Thymus (tissue), 11 donors: ENCODE measurements at regions not wholly inside any gene's neighbourhood (a gene's known extent, or its start where the extent isn't known, plus 50 kb on each side); places are given as distances from the start of the nearest gene placed in this dataset.

Experiments used
- DNase-seq, 9 donors: peaks; one replicate each; pipeline ENCODE4 v3.0.0-alpha.2; 2013; ENCODE audit warnings: low spot score in 9 of 9, low read depth in 6 of 9, missing footprints in 1 of 9
- H3K27ac ChIP-seq, 2 donors: one replicate each; pipeline ENCODE4 v1.5.1; 2013; ENCODE audit warnings: control low read depth in 1 of 2, low read depth in 1 of 2, low read length in 1 of 2, mild to moderate bottlenecking in 1 of 2, moderate library complexity in 1 of 2
- H3K27me3 ChIP-seq, 2 donors: one replicate each; pipeline ENCODE4 v1.5.1; 2013; ENCODE audit warnings: low read length in 1 of 2; ENCODE audit not compliant: control insufficient read depth in 2 of 2, insufficient read depth in 1 of 2
- H3K36me3 ChIP-seq, 2 donors: one replicate each; pipeline ENCODE4 v1.5.1; 2013; ENCODE audit warnings: low read length in 1 of 2, mild to moderate bottlenecking in 1 of 2, moderate library complexity in 1 of 2; ENCODE audit not compliant: control insufficient read depth in 2 of 2, insufficient read depth in 2 of 2
- H3K4me1 ChIP-seq, 2 donors: one replicate each; pipeline ENCODE4 v1.5.1; 2013; ENCODE audit warnings: low read length in 2 of 2; ENCODE audit not compliant: control insufficient read depth in 2 of 2, insufficient read depth in 2 of 2
- H3K4me3 ChIP-seq, 2 donors: one replicate each; pipeline ENCODE4 v1.5.1; 2013; ENCODE audit warnings: low read length in 2 of 2, control low read depth in 1 of 2, mild to moderate bottlenecking in 1 of 2
- H3K9me3 ChIP-seq, 2 donors: one replicate each; pipeline ENCODE4 v1.5.1; 2013; ENCODE audit warnings: low read length in 1 of 2, mild to moderate bottlenecking in 1 of 2; ENCODE audit not compliant: control insufficient read depth in 2 of 2, insufficient read depth in 1 of 2
- WGBS: extraction: QIAGEN DNeasy Blood & Tissue Kit; methylation state at CpG from one replicate; pipeline ENCODE4 v1.1.7; 2013; 5-methylcytosine and 5-hydroxymethylcytosine counted together
- donor health status: healthy.

DNA sequence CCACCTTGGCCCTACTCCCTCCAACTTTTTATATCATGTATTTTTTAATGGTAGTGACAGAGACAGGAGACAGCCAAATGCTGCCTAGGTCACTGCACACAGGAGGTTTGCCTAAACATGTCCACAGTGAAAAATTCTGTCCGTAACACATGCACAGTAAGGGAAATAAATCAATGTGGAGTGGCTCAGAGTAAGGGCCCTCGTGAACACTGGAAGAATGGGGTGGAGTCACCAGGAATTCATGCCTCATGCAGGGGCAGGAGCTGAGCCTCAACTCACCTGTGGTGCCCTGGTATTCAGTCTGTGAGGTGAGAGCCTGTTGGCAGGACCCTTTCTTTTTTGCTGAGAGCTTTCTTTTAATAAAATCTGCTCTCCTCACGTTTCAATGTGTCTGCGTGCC, 289.1 kb downstream of the TGFB2 start:
- no peak for DNase-seq
- Histone ChIP-seq H3K9me3 (peaks cover 0 to 15% of the 10 kb centered on the region in 2 donors), H3K36me3 (no peaks in the 10 kb centered on the region), H3K27me3 (no peaks in the 10 kb centered on the region), H3K4me3 (no peak overlapping the region), H3K27ac (no peak overlapping the region), H3K4me1 (no peaks in the 10 kb centered on the region)
- 75% methylated on average over 4 of the region's 4 CpGs for WGBS

DNA sequence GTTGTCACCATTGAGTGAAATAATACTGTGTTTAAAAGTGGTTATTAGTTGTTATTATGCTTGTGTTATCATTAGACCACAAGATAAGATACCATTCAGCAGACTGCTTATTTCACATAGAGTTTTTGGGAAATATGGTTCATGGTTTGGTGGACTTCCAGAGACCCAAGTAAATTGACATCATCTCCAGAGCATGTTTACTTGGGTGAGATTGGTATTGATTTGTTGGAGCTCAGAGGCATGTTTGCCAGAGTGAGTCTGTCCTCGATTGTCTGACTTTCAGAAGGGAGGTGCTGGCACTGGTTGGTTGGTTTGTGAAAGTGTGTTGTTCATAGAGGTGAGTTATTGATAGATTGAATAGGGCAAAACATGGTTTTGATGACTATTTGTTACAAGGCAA, 291.4 kb downstream of the TGFB2 start:
- Histone ChIP-seq H3K36me3 (no peaks in the 10 kb centered on the region), H3K9me3 (peaks cover 0 to 15% of the 10 kb centered on the region in 2 donors), H3K27ac (no peak overlapping the region), H3K4me3 (no peak overlapping the region), H3K27me3 (no peaks in the 10 kb centered on the region), H3K4me1 (no peaks in the 10 kb centered on the region)
- DNase-seq = no peak
- 80% methylated on average over 1 of the region's 1 CpG for WGBS

DNA sequence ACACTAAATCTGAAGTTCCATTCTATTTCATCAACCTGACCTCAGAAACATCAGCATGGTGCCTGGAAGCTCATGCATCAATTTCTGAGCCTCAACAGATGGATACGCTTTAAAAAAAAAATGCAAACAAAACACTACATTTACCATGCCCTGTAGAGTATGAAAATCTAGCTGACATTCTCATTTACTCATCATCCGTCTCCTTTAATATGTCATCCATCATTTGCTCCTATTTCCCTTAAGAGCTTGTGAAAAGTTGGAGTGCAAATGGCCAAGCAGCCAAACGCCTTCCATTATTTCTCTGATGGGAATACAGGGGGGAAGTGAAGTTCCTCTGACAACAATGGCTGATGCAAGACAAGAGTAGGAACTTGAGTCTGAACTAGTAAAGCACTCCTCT, 295.0 kb downstream of the TGFB2 start:
- no peak overlapping the region for H3K27ac ChIP-seq
- H3K4me1 ChIP-seq = no peaks in the 10 kb centered on the region
- no peak for DNase-seq
- H3K36me3 ChIP-seq = no peaks in the 10 kb centered on the region
- H3K27me3 ChIP-seq = no peaks in the 10 kb centered on the region
- WGBS = 88% methylated on average over 3 of the region's 3 CpGs
- no peak overlapping the region for H3K4me3 ChIP-seq
- no peaks in the 10 kb centered on the region for H3K9me3 ChIP-seq

DNA sequence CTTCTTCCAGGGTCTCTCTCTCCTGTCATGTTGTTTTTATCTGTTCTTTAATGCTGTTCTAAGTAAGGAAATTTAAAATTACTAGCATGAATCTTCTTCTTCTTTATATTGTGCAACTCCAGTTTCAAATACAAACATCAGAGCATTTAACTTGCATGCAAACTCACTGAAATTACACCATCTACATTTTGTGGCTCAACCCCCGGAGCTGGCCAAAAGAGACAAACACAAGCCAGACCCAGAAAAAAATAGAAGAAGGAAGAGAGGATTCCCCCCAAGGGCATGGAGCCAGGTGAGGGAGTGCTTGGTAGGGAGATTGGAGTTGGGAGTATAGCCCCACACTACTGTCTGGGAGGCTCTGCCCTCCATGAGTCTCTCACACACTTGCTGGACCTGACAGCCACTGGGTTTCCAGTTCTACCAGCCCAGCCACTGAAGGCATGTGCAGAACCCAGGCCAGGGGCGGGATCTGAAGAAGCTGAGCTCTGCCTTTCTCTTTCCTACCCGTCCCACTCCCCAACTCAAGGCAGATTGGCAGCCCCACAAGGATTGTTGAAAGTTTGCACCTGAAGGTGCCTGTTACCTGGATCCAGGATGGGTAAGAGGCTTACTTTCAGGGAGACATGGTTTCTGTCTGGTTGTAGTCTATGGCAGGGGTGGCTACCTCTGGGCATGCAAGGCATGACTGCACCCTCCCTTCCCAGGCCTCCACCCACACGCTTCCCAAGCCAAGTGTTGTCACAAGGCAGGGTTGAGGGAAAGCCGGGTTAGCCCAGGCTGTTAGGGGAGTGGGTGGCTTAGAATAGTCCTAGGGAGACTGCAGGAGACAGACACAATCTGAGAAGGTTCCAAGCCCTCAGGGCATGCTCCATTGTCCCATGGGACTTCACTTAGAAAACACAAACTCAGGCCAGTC, 297.2 kb downstream of the TGFB2 start:
- Histone ChIP-seq H3K9me3 (no peaks in the 10 kb centered on the region), H3K27ac (no peak overlapping the region), H3K4me3 (no peak overlapping the region), H3K36me3 (no peaks in the 10 kb centered on the region), H3K4me1 (no peaks in the 10 kb centered on the region), H3K27me3 (no peaks in the 10 kb centered on the region)
- DNase-seq = no peak
- 86% methylated on average over 5 of the region's 5 CpGs for WGBS

DNA sequence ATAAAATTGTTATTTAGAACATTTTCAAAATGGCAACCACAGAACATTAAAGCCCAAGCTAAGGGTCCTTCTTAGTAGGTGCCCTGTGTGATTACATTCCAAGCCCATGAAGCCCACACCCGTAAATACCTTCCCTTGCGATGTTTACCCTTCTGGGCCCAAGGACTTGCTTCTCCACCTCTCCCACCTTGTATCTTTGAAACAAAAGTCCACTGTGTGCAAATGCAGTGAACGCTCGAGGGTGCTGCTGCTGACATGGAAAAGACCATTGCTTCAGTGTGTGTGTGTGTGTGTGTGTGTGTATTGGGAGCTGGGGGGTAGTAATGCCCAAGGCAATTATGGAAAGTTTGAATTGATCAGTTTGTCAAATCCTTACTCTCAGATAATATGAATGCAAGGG, 298.1 kb downstream of the TGFB2 start:
- Histone ChIP-seq H3K4me3 (no peak overlapping the region), H3K36me3 (no peaks in the 10 kb centered on the region), H3K27ac (no peak overlapping the region), H3K9me3 (no peaks in the 10 kb centered on the region), H3K4me1 (no peaks in the 10 kb centered on the region), H3K27me3 (no peaks in the 10 kb centered on the region)
- no peak for DNase-seq
- WGBS = 96% methylated on average over 4 of the region's 4 CpGs

DNA sequence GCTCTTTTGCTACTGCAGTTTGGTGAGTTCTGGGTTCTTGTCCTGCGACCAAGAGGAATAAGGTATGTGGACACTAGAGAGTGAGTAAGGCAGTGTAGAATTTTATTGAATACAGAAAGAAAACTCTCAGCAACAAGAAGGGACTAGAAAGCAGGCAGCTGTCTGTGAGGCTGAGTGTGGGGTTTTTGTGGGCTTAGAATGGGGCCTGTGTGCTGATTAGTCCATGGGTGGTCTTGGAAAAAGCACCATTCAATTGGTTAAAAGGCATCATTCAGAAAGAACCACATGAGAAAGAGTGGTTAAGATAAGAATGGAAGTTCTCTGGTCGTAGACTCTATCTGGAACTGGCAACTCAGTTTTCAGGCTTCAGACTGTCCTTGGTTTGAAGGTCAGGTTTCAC, 298.8 kb downstream of the TGFB2 start:
- Histone ChIP-seq H3K9me3 (no peaks in the 10 kb centered on the region), H3K36me3 (no peaks in the 10 kb centered on the region), H3K4me3 (no peak overlapping the region), H3K4me1 (no peaks in the 10 kb centered on the region), H3K27ac (no peak overlapping the region), H3K27me3 (no peaks in the 10 kb centered on the region)
- DNase-seq = no peak
- 89% methylated on average over 2 of the region's 2 CpGs for WGBS

DNA sequence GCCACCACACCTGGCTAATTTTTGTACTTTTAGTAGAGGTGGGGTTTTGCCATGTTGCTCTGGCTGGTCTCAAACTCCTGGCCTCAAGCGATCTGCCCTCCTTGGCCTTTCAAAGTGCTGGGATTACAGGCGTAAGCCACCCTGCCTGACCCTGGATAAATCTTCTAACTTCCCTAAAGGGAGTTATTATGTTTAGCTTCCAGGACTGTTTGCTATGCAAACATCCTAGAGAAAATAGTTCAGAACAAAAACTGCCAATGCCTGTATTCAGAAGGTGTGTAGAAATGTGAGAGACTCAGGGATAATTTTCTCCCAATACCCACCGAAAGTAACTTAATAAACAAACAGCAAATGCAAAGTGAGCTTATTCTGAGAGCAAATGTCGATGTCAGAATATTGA, 301.2 kb downstream of the TGFB2 start:
- H3K9me3 ChIP-seq = no peaks in the 10 kb centered on the region
- DNase-seq = no peak

DNA sequence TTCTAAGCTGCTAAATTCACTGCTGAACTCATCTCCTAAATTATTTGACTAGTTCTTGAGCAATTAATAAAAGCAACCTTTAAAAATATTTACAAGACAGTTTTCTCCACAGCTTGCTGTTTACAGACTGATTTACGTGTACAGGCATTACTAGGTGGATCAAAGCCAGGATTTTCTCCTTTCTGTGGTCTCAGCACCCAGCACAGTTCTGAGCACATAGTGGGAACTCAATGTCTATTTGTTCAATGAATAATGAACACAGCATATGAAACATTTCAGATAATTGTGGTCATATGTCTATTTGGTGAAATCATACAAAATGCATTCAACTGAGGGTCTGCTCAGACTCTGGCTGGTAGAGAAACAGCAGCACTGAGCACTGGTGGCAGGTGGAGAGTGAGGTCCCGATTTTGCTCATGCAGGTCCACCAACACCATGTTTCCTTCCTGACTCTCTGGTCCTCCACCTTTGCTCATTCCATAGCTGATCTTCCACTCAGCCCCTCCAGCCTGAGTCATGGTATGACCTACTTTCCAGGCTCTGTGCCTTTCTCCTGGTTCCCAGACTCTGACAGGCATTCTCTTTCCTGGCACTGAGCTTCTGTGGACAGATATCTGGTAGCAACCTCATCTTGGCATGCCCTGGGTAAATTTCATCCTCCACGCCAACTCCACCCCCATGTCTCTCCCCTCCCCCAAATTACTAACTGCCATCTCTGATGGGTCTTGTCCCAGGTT, 311.3 kb downstream of the TGFB2 start:
- no peak overlapping the region for H3K27ac ChIP-seq
- DNase-seq = no peak
- 88% methylated on average over 3 of the region's 3 CpGs for WGBS
- no peaks in the 10 kb centered on the region for H3K9me3 ChIP-seq
- H3K4me3 ChIP-seq = no peak overlapping the region
- H3K4me1 ChIP-seq = no peaks in the 10 kb centered on the region
- no peaks in the 10 kb centered on the region for H3K27me3 ChIP-seq
- no peaks in the 10 kb centered on the region for H3K36me3 ChIP-seq

More for the DNA sequence above, 301.2 kb downstream of the TGFB2 start:
- Histone ChIP-seq H3K27ac (no peak overlapping the region), H3K4me1 (no peaks in the 10 kb centered on the region), H3K27me3 (no peaks in the 10 kb centered on the region), H3K36me3 (no peaks in the 10 kb centered on the region), H3K4me3 (no peak overlapping the region)
- WGBS = 93% methylated on average over 4 of the region's 4 CpGs

DNA sequence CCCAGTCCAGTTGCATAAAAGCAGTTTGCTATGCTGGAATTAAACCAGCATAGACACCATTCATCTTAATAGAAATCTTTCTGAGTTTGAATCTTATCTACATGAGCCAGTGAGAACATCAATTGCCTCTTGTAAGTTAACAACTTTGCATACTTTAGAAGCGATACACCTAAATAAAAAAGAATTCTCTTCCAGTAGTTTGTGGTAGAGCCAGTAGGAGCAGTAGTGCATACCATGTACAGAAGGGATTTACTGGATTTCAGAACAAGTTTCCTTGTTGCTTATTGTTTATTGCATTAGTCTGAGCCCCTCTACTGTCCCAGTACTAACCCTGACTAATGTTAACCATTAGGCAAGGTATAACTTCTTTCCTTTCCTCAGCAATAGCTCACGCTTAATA, 313.1 kb downstream of the TGFB2 start:
- no peaks in the 10 kb centered on the region for H3K27me3 ChIP-seq
- WGBS = 96% methylated on average over 2 of the region's 2 CpGs
- H3K27ac ChIP-seq = no peak overlapping the region
- DNase-seq = no peak
- no peaks in the 10 kb centered on the region for H3K36me3 ChIP-seq
- H3K9me3 ChIP-seq = no peaks in the 10 kb centered on the region
- no peaks in the 10 kb centered on the region for H3K4me1 ChIP-seq
- H3K4me3 ChIP-seq = no peak overlapping the region
